Stimulated activated CD4-positive, alpha-beta T cell treated with anti-CD3 and anti-CD28 coated beads, TNF-alpha, amount 100 ng/mL, for 4 hours (primary cell): ENCODE measurements at regions not wholly inside any gene's neighbourhood (a gene's known extent, or its start where the extent isn't known, plus 50 kb on each side); places are given as distances from the start of the nearest gene placed in this dataset.
"Not testable (repeated sequence)": the region's sequence is repeated elsewhere in the genome, so short reads cannot be mapped to it uniquely, and the experiment has no call there.

ENCODE experiments used
- DNase-seq, 3 experiments: peaks; one replicate each; pipeline ENCODE4 v3.0.0-alpha.2; 2020; ENCODE audit warnings: low read depth in 3 of 3

- no peak for DNase-seq
These were observed 245.7 kb downstream of the SP3 start for GRCh38 chr2:173719471-173719870.

- no peak for DNase-seq
These were observed 244.9 kb downstream of the SP3 start for GRCh38 chr2:173720306-173720705.

- DNase-seq, result no peak
These were observed 230.4 kb downstream of the SP3 start for GRCh38 chr2:173734797-173735196.

GRCh38 chr2:173737954-173738575 is 227.1 kb downstream of the SP3 start:
- not testable (repeated sequence) for DNase-seq

GRCh38 chr2:173739006-173739405 is 226.2 kb downstream of the SP3 start:
- no peak for DNase-seq

GRCh38 chr2:173740639-173741038 is 224.5 kb downstream of the SP3 start:
- no peak for DNase-seq

GRCh38 chr2:173741759-173742158 is 223.4 kb downstream of the SP3 start:
- no peak for DNase-seq

GRCh38 chr2:173747035-173747434 is 218.1 kb downstream of the SP3 start:
- DNase-seq, result no peak

- DNase-seq, result no peak
These were observed 215.9 kb downstream of the SP3 start for GRCh38 chr2:173749315-173749714.

- DNase-seq, result no peak
These were observed 214.8 kb downstream of the SP3 start for GRCh38 chr2:173750353-173750801.

GRCh38 chr2:173750831-173751230 is 214.3 kb downstream of the SP3 start:
- DNase-seq, result no peak

GRCh38 chr2:173751245-173751975 is 213.8 kb downstream of the SP3 start:
- DNase-seq, result no peak

- no peak for DNase-seq
These were observed 213.0 kb downstream of the SP3 start for GRCh38 chr2:173752152-173752551.

- DNase-seq, result no peak
These were observed 211.7 kb downstream of the SP3 start for GRCh38 chr2:173753441-173753840.

- DNase-seq, result no peak
These were observed 211.0 kb downstream of the SP3 start for GRCh38 chr2:173754165-173754564.

GRCh38 chr2:173754837-173755236 is 210.3 kb downstream of the SP3 start:
- no peak for DNase-seq

- DNase-seq, result no peak
These were observed 209.4 kb downstream of the SP3 start for GRCh38 chr2:173755798-173756197.

GRCh38 chr2:173759959-173760358 is 205.2 kb downstream of the SP3 start:
- no peak for DNase-seq

GRCh38 chr2:173760553-173760952 is 204.6 kb downstream of the SP3 start:
- DNase-seq, result no peak

- no peak for DNase-seq
These were observed 203.5 kb downstream of the SP3 start for GRCh38 chr2:173761603-173762119.

- DNase-seq, result no peak
These were observed 203.0 kb downstream of the SP3 start for GRCh38 chr2:173762221-173762620.

GRCh38 chr2:173762864-173763263 is 202.3 kb downstream of the SP3 start:
- no peak for DNase-seq

GRCh38 chr2:173763641-173764040 is 201.5 kb downstream of the SP3 start:
- no peak for DNase-seq
